CD4-positive, alpha-beta T cell treated with Interleukin-17A for 1 hour (primary cell): ENCODE measurements at regions not wholly inside any gene's neighbourhood (a gene's known extent, or its start where the extent isn't known, plus 50 kb on each side); places are given as distances from the start of the nearest gene placed in this dataset.
"Not testable (repeated sequence)": the region's sequence is repeated elsewhere in the genome, so short reads cannot be mapped to it uniquely, and the experiment has no call there.

Experiments used
- DNase-seq: peaks from one replicate; pipeline ENCODE4 v3.0.0-alpha.2; 2020

GRCh38 chr7:17558558-17559332 is 260.3 kb downstream of the AHR start:
- no peak for DNase-seq

- DNase-seq = no peak
Observed at GRCh38 chr7:17559388-17559787, 260.9 kb downstream of the AHR start.

GRCh38 chr7:17560516-17560915 is 262.1 kb downstream of the AHR start:
- DNase-seq = no peak

- no peak for DNase-seq
Observed at GRCh38 chr7:17560966-17561365, 262.5 kb downstream of the AHR start.

GRCh38 chr7:17564678-17565212 is 266.3 kb downstream of the AHR start:
- no peak for DNase-seq

- DNase-seq = no peak
Observed at GRCh38 chr7:17580141-17580540, 281.7 kb downstream of the AHR start.

- DNase-seq = no peak
Observed at GRCh38 chr7:17580856-17581255, 282.4 kb downstream of the AHR start.

- DNase-seq = no peak
Observed at GRCh38 chr7:17581301-17581700, 282.8 kb downstream of the AHR start.

- DNase-seq = not testable (repeated sequence)
Observed at GRCh38 chr7:17582696-17583095, 284.2 kb downstream of the AHR start.

GRCh38 chr7:17583786-17584185 is 285.3 kb downstream of the AHR start:
- no peak for DNase-seq

GRCh38 chr7:17584822-17585221 is 286.4 kb downstream of the AHR start:
- DNase-seq = no peak

- no peak for DNase-seq
Observed at GRCh38 chr7:17586711-17587110, 288.3 kb downstream of the AHR start.

GRCh38 chr7:17588730-17589129 is 290.3 kb downstream of the AHR start:
- DNase-seq = no peak

- no peak for DNase-seq
Observed at GRCh38 chr7:17589671-17590070, 291.2 kb downstream of the AHR start.

GRCh38 chr7:17590221-17590620 is 291.8 kb downstream of the AHR start:
- no peak for DNase-seq

GRCh38 chr7:17593819-17594419 is 295.5 kb downstream of the AHR start:
- no peak for DNase-seq

- no peak for DNase-seq
Observed at GRCh38 chr7:17595546-17595945, 297.1 kb downstream of the AHR start.

- no peak for DNase-seq
Observed at GRCh38 chr7:17598305-17598704, 299.9 kb downstream of the AHR start.

GRCh38 chr7:17598846-17599245 is 300.4 kb downstream of the AHR start:
- DNase-seq = no peak

GRCh38 chr7:17599733-17600339 is 301.4 kb downstream of the AHR start:
- no peak for DNase-seq

- DNase-seq = no peak
Observed at GRCh38 chr7:17600340-17600752, 301.9 kb downstream of the AHR start.

- DNase-seq = no peak
Observed at GRCh38 chr7:17601921-17602320, 303.5 kb downstream of the AHR start.

GRCh38 chr7:17608114-17608833 is 309.8 kb downstream of the AHR start:
- no peak for DNase-seq
